GM18520 (cell line): ENCODE measurements at regions not wholly inside any gene's neighbourhood (a gene's known extent, or its start where the extent isn't known, plus 50 kb on each side); places are given as distances from the start of the nearest gene placed in this dataset.

Experiments
- ATAC-seq: cut with Tn5 transposase; IDR thresholded peaks from one replicate; pipeline ENCODE4 v1.9.1; 2021; ENCODE audit not compliant: unreplicated experiment

DNA sequence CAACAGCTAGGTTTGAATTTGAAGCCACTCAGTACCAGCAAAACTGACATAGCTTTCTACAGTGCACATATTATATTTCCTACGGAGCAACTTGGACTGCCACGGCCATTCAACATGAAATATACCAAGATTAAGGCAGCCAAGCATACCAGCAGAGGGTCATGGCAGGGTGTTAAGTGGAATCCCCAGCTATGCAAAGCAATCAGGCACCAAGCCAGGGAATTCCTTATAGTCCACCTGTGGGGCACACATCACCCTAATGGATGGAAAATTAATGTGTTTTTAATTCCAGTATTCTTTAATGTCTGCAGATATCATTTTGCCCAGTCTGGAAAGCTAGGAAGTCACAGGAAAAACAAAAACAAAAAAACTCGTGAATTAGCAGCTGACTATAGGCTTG, 1190.3 kb downstream of the EFNB2 start:
- ATAC-seq = no peak

DNA sequence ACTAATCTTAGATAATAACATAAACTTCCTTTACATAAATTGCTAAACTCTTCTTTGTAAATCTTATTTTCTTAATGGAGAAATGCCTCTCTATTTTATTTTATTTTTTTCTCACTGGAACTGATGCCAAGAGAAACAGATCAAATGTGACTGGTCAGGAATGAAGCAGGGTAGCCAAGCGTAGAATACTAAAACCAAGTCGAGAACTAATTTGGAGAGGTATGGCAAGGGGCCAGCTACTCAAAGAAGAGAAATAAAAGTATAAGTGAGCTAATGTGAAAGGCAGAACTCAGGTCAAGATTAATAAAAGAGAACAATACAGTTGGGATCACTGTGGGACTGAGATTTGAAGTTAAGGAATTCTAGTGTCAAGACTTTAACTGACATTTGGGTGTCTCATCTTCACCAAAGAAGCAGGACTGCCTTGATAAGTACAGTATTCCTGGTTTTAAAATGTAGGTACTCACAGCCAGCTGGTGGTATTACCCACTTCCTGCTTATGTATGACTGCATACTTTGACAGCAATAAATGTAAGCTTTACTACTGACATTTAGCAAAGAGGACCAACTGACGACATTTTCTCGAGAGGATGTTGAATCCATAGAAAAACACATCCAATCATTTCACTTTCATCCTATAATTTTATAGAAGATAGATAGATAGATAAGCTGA, 1192.2 kb downstream of the EFNB2 start:
- no peak for ATAC-seq

DNA sequence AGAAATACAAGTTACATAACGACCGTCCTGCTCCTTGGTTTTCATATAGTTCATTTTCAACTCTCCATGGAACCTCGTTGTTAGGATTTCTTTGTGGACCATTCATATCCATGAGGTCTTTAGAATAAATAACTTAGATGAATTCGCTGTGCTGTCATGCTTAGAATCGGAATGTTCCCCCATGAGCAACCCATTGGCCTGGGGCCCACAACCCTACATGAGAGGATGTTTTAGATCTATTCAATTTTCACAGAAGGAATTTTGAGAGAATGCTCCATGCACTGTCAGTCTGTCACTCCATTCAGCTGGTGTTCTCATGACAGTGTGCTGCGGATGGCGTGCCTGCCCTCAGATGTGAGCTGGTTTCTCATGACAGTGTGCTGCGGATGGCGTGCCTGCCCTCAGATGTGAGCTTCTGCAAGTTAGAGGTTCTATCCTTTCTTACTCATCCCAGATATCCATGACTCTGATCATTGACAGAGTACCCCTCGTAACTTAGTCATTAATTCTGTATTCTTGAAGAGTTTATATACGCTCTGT, 1193.1 kb downstream of the EFNB2 start:
- no peak for ATAC-seq

DNA sequence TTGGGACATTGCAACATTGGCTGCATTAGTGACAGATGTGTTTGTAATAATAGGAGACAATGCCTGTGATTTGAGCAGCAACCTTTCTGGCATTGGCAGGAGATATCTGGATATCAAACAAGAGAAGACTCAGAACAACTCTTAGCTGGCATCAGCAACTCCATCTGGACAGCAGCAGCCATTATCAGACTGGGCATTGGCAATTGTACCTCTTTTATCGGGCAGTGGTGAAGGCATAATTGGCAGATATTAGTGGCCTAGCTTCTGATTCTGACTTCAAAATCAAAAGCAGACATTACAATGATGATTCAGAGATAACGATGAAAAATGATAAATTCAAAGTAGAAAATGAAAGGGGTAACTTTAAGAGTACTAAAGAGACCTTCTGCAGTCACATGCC, 1193.7 kb downstream of the EFNB2 start:
- no peak for ATAC-seq

DNA sequence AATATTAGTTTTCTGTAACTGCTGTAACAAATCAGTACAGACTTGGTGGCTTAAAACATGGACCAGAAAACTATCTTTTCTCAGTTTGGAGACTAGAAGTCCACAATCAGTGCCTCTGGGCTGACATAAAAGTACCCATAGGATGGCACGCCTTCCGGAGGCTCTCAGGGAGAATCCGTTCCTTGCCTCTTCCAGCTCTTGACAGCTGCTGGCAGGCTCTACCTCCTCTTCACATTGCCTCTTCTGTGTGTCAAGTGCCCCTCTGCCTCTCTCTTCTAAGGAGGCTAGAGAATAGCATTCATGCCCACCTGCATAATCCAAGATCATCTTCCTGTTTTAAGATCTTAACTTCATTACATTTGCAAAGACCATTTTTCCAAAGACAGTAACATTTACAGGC, 1194.2 kb downstream of the EFNB2 start:
- ATAC-seq = no peak

DNA sequence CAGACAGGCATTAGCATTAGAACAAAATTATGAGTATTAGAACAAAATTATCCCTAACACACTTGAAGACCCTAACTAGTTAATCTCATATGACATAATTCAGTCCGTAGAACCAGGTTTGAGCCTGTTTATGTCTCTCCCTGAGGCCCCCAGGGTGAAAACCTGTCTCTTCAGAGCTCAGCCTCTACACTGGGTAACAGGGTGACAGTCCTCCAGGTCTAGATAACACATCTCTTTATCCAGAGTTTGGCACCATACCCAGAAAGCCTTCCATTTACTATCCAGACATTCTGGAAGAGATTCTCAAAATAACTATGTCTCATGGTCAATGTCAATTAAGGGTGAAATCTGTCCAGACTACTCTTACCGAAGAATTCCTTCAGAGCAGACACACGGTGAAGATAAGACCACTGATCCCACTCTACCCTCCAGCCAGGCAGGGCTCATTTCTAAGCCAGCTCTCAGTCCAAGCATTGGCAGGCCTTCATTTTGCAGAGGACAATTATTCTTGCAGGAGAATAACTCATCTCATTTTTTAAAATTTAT, 1195.3 kb downstream of the EFNB2 start:
- no peak for ATAC-seq

DNA sequence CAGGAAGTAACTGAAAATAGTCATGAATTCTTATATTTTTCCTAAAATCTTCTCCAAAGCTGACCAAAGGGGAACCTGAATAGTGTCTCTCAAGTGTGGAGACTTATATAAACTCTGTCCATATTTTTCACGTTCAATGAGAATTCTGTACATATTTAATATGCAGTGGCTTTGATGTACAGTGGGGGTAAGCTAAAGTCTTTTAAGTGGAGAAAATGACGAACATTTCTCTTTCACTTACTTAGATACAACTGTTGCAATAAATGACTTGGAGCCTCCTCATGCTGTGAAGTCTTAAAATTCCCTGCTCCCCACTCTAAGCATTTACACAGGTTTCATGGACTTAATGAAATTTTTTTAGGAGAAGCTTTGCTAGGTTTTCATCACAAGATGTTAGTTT, 1196.7 kb downstream of the EFNB2 start:
- ATAC-seq = no peak

- ATAC-seq = no peak
Observed at GRCh38 chr13:105338006-105338405, 1197.5 kb downstream of the EFNB2 start.

- ATAC-seq = no peak
Observed at GRCh38 chr13:105336706-105337576, 1198.5 kb downstream of the EFNB2 start.

- ATAC-seq = no peak
Observed at GRCh38 chr13:105334211-105334610, 1201.3 kb downstream of the EFNB2 start.

DNA sequence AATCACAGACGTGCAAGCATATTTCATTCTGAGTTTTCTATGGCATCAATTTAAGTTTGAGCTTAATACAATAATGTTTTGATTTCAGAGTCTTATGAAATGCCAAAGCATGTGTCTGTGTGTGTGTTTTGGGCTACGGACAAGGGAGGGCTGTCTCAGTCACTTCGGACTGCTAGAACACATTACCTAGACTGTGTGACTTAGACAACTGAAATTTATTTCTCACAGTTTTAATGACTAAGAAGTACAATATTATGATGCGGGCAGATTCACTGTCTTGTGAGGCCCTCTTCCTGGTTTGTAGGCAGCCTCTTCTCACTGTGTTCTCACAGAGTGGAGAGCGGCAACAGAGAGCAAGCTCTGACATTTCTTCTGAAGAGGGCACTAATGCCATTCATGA, 1202.0 kb downstream of the EFNB2 start:
- no peak for ATAC-seq

DNA sequence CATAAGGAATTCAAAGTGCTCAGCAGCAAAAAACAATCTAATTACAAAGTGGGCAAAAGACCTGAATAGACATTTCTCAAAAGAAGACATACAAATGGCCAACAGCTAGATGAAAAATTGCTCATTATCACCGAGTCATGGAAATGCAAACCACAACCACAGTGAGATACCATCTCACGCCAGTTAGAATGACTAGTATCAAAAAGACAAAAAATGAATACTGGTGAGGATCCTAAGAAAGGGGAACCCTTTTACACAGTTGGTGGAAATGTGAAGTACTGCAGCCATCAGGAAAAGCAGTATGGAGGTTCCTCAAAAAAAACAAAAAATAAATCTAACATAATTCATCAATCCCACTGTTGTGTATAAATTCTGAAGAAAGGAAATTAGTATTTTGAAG, 1206.1 kb downstream of the EFNB2 start:
- no peak for ATAC-seq

- no peak for ATAC-seq
Observed at GRCh38 chr13:105328212-105328611, 1207.2 kb downstream of the EFNB2 start.

DNA sequence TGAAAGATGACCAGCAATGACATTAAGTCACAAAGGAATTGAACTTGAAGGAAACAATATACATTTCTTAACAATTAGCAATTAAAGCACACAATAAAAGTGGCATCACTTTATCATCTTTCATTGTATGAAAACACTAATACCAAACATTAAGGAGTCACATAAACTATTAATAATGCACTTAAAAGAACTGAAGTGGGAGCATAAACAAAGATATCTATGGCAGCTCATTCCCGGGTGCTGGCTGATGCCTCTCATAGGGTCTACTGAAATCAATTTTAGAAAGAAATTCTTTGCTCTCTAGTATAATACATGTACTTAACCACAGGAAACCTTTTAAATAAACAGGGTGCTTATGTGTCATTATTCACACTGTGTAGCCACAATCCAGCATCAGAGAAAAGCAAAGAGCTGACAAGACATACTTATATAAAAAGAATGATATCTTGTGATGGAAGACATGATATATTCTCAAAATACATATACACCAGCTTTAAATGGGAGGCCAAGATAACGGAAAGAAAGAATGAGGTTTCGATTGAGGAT, 1207.8 kb downstream of the EFNB2 start:
- ATAC-seq = no peak

GRCh38 chr13:105319875-105320274, 1215.6 kb downstream of the EFNB2 start:
- no peak for ATAC-seq

DNA sequence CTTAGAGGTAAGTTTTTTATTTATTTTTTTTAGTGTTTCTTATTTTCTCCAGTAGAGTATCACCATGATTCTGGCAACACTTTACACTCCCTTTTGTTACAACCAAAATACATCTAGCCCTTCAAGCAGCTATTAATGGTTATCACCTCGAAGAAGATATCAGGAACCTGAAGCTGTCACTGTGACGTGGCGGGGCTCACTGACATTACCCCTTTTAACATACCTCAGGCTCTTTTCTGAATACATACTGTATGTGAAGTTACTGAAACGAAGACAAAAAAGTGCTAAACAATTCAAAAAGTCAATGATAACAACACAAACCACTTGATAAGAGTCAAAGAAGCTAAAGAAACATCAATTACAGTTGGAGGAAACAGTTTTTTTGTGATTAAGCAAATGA, 1218.7 kb downstream of the EFNB2 start:
- no peak for ATAC-seq

- ATAC-seq = no peak
Observed at GRCh38 chr13:105312906-105313305, 1222.6 kb downstream of the EFNB2 start.

DNA sequence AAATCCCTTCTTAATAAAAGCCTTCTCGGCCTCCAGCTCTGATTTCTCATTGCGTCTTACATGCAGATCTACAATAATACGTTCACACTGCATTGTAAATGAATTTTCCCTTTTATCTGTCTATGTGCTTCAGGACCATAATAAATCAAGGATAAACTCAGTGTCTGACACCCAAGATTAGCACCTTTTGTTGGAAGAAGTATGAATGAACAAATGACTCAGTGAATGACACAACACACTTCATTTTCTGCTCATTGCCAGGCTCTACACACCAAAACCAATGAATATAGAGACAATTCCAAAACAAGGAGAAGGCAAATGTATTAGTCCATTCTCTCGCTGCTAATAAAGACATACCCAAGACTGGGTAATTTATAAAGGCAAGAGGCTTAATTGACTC, 1224.4 kb downstream of the EFNB2 start:
- ATAC-seq = no peak

GRCh38 chr13:105307776-105308175, 1227.7 kb downstream of the EFNB2 start:
- ATAC-seq = no peak

DNA sequence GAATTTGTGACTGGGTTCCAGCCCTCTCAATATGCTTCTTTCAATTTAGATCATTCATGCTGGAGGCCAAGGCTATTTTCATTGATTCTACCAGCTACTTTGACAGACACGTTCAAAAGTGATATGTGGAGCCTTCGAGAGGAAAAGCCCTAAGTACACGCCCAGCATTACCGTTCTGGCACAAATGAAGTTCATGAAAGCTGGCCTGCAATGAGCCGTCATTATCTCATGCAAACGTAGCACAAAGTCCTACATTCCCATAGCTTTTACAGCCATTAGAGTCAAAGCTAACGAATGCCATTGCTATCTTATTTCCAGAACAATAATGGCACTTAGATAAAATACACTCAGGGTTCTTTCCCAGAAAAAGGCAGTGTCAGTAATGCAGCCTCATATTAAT, 1237.6 kb downstream of the EFNB2 start:
- no peak for ATAC-seq

- no peak for ATAC-seq
Observed at GRCh38 chr13:105291987-105292386, 1243.5 kb downstream of the EFNB2 start.

- ATAC-seq = no peak
Observed at GRCh38 chr13:105290596-105290995, 1244.9 kb downstream of the EFNB2 start.
